WTC11 (cell line): ENCODE measurements at regions not wholly inside any gene's neighbourhood (a gene's known extent, or its start where the extent isn't known, plus 50 kb on each side); places are given as distances from the start of the nearest gene placed in this dataset.

Experiments
- ATAC-seq: fragments of 200-7000 bp; cut with Tn5 transposase; 2 replicates; pipeline ENCODE4 v1.10.0; 2021; ENCODE audit warnings: mild to moderate bottlenecking, moderate library complexity
- CTCF ChIA-PET: fragments of 300-600 bp; sonication (Branson Sonifier 250); formaldehyde crosslinking; loops from one replicate; lab custom pipeline; 2021; ENCODE audit warnings: antibody characterized with exemption; lab: Charles Lee
- POLR2A ChIA-PET: fragments of 350-600 bp; sonication (Branson Sonifier 250); formaldehyde crosslinking; loops from one replicate; lab custom pipeline; 2021; ENCODE audit warnings: antibody characterized with exemption; lab: Charles Lee
- DNase-seq: peaks from one replicate; pipeline ENCODE4 v3.0.0; 2021; ENCODE audit warnings: low spot score
- H3K27ac Mint-ChIP-seq: 2 replicates; pipeline ENCODE4 v1.8.0; 2021; ENCODE audit warnings: mixed read lengths
- H3K27me3 Mint-ChIP-seq: 2 replicates; pipeline ENCODE4 v1.8.0; 2021; ENCODE audit warnings: low read depth, mild to moderate bottlenecking, moderate library complexity, mixed read lengths
- H3K36me3 Mint-ChIP-seq: 2 replicates; pipeline ENCODE4 v1.8.0; 2021; ENCODE audit warnings: mixed read lengths
- H3K4me1 Mint-ChIP-seq: 2 replicates; pipeline ENCODE4 v1.8.0; 2022; ENCODE audit warnings: mixed read lengths
- H3K4me3 Mint-ChIP-seq: 2 replicates; pipeline ENCODE4 v1.8.0; 2021; ENCODE audit warnings: mild to moderate bottlenecking, moderate library complexity, mixed read lengths
- H3K9me3 Mint-ChIP-seq: 2 replicates; pipeline ENCODE4 v1.8.0; 2021; ENCODE audit warnings: mixed read lengths
- AR ChIP-seq: fragments of 250-450 bp; sonication (Bioruptor Pico); IDR thresholded peaks from 2 replicates; pipeline ENCODE4 v1.9.0; 2021; ENCODE audit warnings: mild to moderate bottlenecking
- ELF4 ChIP-seq: sonication (generic); formaldehyde crosslinking; IDR thresholded peaks from 2 replicates; pipeline ENCODE4 v1.8.1; 2022; ENCODE audit warnings: low read depth, mild to moderate bottlenecking, moderate library complexity, missing genetic modification reagents
- EMX1 ChIP-seq: fragments of 250-450 bp; sonication (Bioruptor Pico); IDR thresholded peaks from 2 replicates; pipeline ENCODE4 v1.8.0; 2021; ENCODE audit warnings: mild to moderate bottlenecking
- ESRRA ChIP-seq: sonication (generic); formaldehyde crosslinking; IDR thresholded peaks from 2 replicates; pipeline ENCODE4 v1.8.1; 2022; ENCODE audit warnings: mild to moderate bottlenecking, missing genetic modification reagents, borderline replicate concordance
- FOXK1 ChIP-seq: sonication (generic); formaldehyde crosslinking; IDR thresholded peaks from 2 replicates; pipeline ENCODE4 v1.8.0; 2022; ENCODE audit warnings: mild to moderate bottlenecking, moderate library complexity, missing genetic modification reagents
- FOXP4 ChIP-seq: sonication (generic); formaldehyde crosslinking; IDR thresholded peaks from 2 replicates; pipeline ENCODE4 v1.8.0; 2022; ENCODE audit warnings: mild to moderate bottlenecking, missing genetic modification reagents
- GRHL2 ChIP-seq: fragments of 250-450 bp; sonication (Bioruptor Pico); IDR thresholded peaks from 2 replicates; pipeline ENCODE4 v1.8.0; 2022; ENCODE audit warnings: mild to moderate bottlenecking, moderate library complexity; ENCODE audit not compliant: insufficient replicate concordance, severe bottlenecking
- IRF1 ChIP-seq: sonication (generic); formaldehyde crosslinking; IDR thresholded peaks from 2 replicates; pipeline ENCODE4 v1.8.0; 2023; ENCODE audit warnings: missing genetic modification reagents
- IRF2 ChIP-seq: sonication (generic); formaldehyde crosslinking; IDR thresholded peaks from 2 replicates; pipeline ENCODE4 v1.8.0; 2022; ENCODE audit warnings: low read depth, missing genetic modification reagents, borderline replicate concordance
- NFE2L1 ChIP-seq: sonication (generic); formaldehyde crosslinking; IDR thresholded peaks from 2 replicates; pipeline ENCODE4 v1.8.1; 2023; ENCODE audit warnings: missing genetic modification reagents
- NFYB ChIP-seq: sonication (generic); formaldehyde crosslinking; conservative IDR thresholded peaks from 2 replicates; pipeline ENCODE4 v1.8.0; 2022; ENCODE audit warnings: low read depth, missing genetic modification reagents
- PRRX2 ChIP-seq: fragments of 250-450 bp; sonication (Bioruptor Pico); IDR thresholded peaks from 2 replicates; pipeline ENCODE4 v1.8.0; 2021; ENCODE audit warnings: mild to moderate bottlenecking
- RORB ChIP-seq: fragments of 250-450 bp; sonication (Bioruptor Pico); IDR thresholded peaks from 2 replicates; pipeline ENCODE4 v1.9.0; 2021; ENCODE audit warnings: mild to moderate bottlenecking
- STAT6 ChIP-seq: sonication (generic); formaldehyde crosslinking; conservative IDR thresholded peaks from 2 replicates; pipeline ENCODE4 v1.8.1; 2023; ENCODE audit warnings: mild to moderate bottlenecking, low read depth, missing genetic modification reagents, moderate library complexity
- TEAD1 ChIP-seq: sonication (generic); formaldehyde crosslinking; IDR thresholded peaks from 2 replicates; pipeline ENCODE4 v1.8.0; 2022; ENCODE audit warnings: mild to moderate bottlenecking, missing genetic modification reagents
- USF1 ChIP-seq: sonication (generic); formaldehyde crosslinking; IDR thresholded peaks from 2 replicates; pipeline ENCODE4 v1.8.0; 2022; ENCODE audit warnings: mild to moderate bottlenecking, missing genetic modification reagents
- ZBTB21 ChIP-seq: sonication (generic); formaldehyde crosslinking; IDR thresholded peaks from 2 replicates; pipeline ENCODE4 v1.8.1; 2023; ENCODE audit warnings: mild to moderate bottlenecking, missing genetic modification reagents, borderline replicate concordance
- ZNF121 ChIP-seq: sonication (generic); formaldehyde crosslinking; IDR thresholded peaks from 2 replicates; pipeline ENCODE4 v1.8.0; 2023; ENCODE audit warnings: missing genetic modification reagents
- ZNF219 ChIP-seq: sonication (generic); formaldehyde crosslinking; IDR thresholded peaks from 2 replicates; pipeline ENCODE4 v1.8.0; 2023; ENCODE audit warnings: missing genetic modification reagents, mild to moderate bottlenecking, borderline replicate concordance
- ZNF281 ChIP-seq: sonication (generic); formaldehyde crosslinking; IDR thresholded peaks from 2 replicates; pipeline ENCODE4 v1.8.0; 2023; ENCODE audit warnings: mild to moderate bottlenecking, missing genetic modification reagents
- ZNF671 ChIP-seq: fragments of 250-450 bp; sonication (Bioruptor Pico); IDR thresholded peaks from 2 replicates; pipeline ENCODE4 v1.8.0; 2021; ENCODE audit warnings: mild to moderate bottlenecking

- no peak for DNase-seq
- Mint-ChIP-seq H3K4me1 (peaks cover 11% of the 10 kb centered on the region), H3K4me3 (no peak overlapping the region), H3K36me3 (no peaks in the 10 kb centered on the region), H3K9me3 (peaks cover 3% of the 10 kb centered on the region; the same call in 1 of the 2 replicates), H3K27ac (no peak overlapping the region), H3K27me3 (no peaks in the 10 kb centered on the region)
- no peak for TF ChIP-seq RORB
- no peak for TF ChIP-seq EMX1 (CRISPR knock-in tag)
- TF ChIP-seq ZNF671 (CRISPR knock-in tag), result no peak
- TF ChIP-seq GRHL2, result no peak
- TF ChIP-seq TEAD1 (CRISPR knock-in tag), result no peak
- no peak for TF ChIP-seq AR
- TF ChIP-seq ESRRA, result no peak
- TF ChIP-seq ZNF281, result no peak
- TF ChIP-seq FOXP4 (CRISPR knock-in tag), result no peak
- TF ChIP-seq PRRX2 (CRISPR knock-in tag), result no peak
- no peak for TF ChIP-seq ZBTB21 (CRISPR knock-in tag)
- TF ChIP-seq NFE2L1 (CRISPR knock-in tag), result no peak
- no peak for TF ChIP-seq IRF1 (CRISPR knock-in tag)
- no peak for TF ChIP-seq NFYB (CRISPR knock-in tag)
- TF ChIP-seq ELF4 (CRISPR knock-in tag), result no peak
- TF ChIP-seq IRF2 (CRISPR knock-in tag), result no peak
- no peak for ATAC-seq
- CTCF ChIA-PET, result no interaction called here
- POLR2A ChIA-PET, result no interaction called here
These were observed 69.2 kb upstream of the LTA4H start for GRCh38 chr12:96104566-96104965.

GRCh38 chr12:96106137-96106536 lies 70.8 kb upstream of the LTA4H start:
- Mint-ChIP-seq H3K27ac (no peak overlapping the region), H3K9me3 (peaks cover 8% of the 10 kb centered on the region; the same call in 1 of the 2 replicates), H3K36me3 (no peaks in the 10 kb centered on the region), H3K4me1 (peaks cover 11% of the 10 kb centered on the region), H3K4me3 (no peak overlapping the region), H3K27me3 (no peaks in the 10 kb centered on the region)
- ATAC-seq (no peak), DNase-seq (no peak)
- ChIA-PET CTCF (interaction anchor here (0.5 kb wide), 1 partner anchor 70 kb away, joined by 3 read pairs; no protein-coding TSS in a partner anchor), POLR2A (no interaction called here)
- no peak for TF ChIP-seq USF1 (CRISPR knock-in tag)
- no peak for TF ChIP-seq FOXK1 (CRISPR knock-in tag)
- TF ChIP-seq IRF2 (CRISPR knock-in tag), result no peak
- TF ChIP-seq ESRRA, result no peak
- no peak for TF ChIP-seq NFYB (CRISPR knock-in tag)
- no peak for TF ChIP-seq ZNF121 (CRISPR knock-in tag)
- no peak for TF ChIP-seq ZNF219 (CRISPR knock-in tag)
- TF ChIP-seq ELF4 (CRISPR knock-in tag), result no peak
- no peak for TF ChIP-seq RORB
- TF ChIP-seq AR, result no peak
- no peak for TF ChIP-seq GRHL2
- no peak for TF ChIP-seq STAT6
